H54 (cell line): ENCODE measurements at regions not wholly inside any gene's neighbourhood (a gene's known extent, or its start where the extent isn't known, plus 50 kb on each side); places are given as distances from the start of the nearest gene placed in this dataset.

Experiments
- DNase-seq: peaks from one replicate; pipeline ENCODE4 v3.0.0; 2011; ENCODE audit warnings: low spot score, mixed read lengths; ENCODE audit not compliant: insufficient read length
- FAIRE-seq: peaks from 3 replicates; lab custom pipeline; 2011; peaks lifted over from hg19 to GRCh38; lab: Jason Lieb, UNC
- POLR2A ChIP-seq: IDR thresholded peaks from 2 replicates; pipeline ENCODE4 v1.6.1; 2011; ENCODE audit warnings: low read depth, mild to moderate bottlenecking, low read length

DNA sequence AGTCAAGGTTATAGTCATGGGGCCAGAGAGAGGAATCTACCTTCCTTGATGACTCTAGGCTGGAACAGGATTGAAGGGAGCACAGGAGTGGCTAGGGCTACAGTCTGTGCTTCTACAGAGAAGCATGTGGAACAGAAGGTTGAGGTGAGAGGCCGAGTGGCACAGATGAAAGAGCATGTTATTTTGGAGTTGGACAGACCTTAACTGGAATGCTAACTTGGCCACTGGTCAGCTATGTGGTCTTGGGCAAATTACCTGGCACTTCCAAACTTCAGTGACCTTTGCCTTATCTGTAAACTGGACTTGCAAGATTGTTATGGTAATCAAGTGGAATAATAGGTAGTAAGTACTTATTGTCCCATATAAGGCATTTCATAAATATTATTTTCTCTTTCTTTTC lies 252.7 kb downstream of the KCNRG start:
- no peak for TF ChIP-seq POLR2A
- DNase-seq (no peak), FAIRE-seq (no peak)

DNA sequence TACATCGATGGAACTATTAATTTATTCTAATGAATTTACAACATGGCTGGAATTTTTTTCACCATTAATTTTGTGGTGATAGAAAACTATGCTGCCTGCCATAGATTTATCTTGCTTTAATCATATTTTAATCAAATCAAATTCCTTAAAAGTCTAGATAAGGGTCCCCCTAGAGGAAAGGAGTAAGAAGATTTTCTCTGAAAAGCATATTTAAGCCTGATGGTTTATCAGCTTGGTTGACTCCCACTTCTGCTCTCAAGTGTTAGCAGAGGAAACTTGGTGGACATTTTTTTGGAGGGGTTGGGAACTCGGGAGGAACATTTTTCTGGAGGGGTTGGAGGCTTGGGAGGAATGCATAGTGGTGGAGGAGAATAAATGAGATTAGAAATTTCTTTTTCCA lies 253.3 kb downstream of the KCNRG start:
- DNase-seq = no peak
- no peak for TF ChIP-seq POLR2A
- no peak for FAIRE-seq

DNA sequence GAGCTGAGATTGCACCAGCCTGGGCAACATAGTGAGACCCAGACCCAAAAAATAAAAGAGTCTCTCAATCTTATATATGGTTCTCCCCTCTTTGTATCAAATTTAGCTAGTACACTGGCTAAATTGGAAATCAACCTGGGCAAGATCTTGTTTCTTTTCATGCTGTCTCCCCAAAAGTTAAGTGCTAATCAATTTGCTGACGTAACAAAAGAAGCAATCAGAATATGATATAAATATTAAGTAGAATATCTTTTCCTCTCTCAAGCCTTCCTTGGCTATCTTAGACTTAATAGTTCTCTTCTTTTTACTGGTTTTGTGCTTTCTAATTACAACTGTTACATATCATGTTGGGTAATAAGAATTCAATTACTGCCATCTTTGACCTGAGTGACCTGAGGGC lies 258.9 kb downstream of the KCNRG start:
- DNase-seq = no peak
- TF ChIP-seq POLR2A = no peak
- FAIRE-seq = no peak

DNA sequence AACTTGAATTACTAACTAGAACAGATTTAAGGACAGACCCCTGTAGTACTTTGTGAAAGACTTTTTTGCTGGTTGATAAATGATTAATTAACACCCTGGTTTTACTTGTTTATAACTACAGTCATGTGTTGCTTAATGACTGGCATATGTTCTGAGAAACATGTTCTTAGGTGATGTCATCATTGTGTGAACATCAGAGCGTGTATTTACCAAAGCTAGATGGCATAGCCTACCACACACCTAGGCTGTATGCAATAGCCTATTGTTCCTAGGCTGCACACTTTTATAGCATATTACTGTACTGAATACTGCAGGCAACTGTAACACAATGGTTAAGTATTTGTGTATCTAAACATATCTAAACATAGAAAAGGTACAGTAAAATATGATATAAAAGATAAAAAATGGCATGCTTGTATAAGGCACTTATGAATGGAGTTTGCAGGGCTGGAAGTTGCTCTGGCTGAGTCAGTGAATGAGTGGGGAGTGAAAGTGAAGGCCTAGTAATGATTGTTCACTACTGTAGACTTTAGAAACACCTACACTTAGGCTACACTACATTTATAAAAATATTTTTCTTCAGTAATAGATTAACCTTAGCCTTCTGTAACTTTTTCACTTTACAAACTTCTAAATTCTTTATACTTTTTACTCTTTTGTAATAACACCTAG lies 260.3 kb downstream of the KCNRG start:
- TF ChIP-seq POLR2A = no peak
- FAIRE-seq (no peak), DNase-seq (no peak)

DNA sequence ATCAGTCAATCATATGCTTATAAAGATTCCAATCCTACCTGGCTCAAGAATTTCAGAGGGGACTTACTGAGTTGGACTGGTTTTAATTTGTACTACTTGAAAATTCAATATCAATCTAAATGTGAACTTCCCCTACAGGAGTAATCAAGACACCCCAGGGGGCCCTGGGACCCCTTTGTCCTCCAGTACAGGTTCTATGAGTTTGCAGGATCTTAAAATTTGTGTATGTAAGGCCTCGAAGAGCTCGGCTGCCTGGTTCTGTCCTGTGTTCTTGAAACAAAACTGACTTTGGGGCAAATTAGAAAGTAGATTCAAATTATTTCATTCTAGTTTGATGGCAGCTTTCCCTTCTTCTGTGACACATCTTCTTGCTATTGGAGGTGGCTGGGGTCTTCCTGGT lies 261.3 kb downstream of the KCNRG start:
- DNase-seq (no peak), FAIRE-seq (no peak)
- no peak for TF ChIP-seq POLR2A

DNA sequence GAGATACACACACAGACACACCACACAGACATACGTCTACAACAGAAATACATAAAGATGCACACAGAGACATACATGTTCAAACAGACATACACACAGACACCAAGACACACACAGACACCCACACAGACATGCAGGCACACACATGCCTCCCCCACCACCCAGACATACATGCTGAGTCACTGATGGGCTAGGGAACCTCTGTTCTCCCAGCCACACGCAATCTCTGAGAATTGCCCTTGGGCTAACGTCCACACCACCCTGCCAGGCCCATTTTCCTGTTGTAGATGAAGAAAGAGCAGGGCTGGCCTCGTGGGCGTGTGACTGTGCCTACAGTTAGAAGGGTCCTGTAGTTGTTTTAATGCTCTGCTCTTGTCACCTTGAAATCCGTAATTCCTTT lies 261.9 kb downstream of the KCNRG start:
- TF ChIP-seq POLR2A = no peak
- DNase-seq (no peak), FAIRE-seq (no peak)

DNA sequence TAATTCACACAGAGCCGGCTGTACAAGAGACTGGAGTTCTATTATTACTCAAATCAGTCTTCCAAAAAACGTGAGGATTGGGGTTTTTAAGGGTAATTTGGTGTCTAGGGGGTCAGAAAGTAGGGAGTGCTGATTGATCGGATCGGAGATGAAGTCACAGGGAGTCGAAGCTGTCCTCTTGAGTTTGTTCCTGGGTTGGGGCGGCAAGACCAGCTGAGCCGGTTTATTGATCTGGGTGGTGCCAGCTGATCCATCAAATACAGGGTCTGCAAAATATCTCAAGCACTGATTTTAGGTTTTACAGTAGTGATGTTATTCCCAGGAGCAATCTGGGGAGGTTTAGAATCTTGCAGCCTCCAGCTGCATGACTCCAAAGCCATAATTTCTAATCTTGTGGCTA lies 262.7 kb downstream of the KCNRG start:
- DNase-seq (no peak), FAIRE-seq (no peak)

DNA sequence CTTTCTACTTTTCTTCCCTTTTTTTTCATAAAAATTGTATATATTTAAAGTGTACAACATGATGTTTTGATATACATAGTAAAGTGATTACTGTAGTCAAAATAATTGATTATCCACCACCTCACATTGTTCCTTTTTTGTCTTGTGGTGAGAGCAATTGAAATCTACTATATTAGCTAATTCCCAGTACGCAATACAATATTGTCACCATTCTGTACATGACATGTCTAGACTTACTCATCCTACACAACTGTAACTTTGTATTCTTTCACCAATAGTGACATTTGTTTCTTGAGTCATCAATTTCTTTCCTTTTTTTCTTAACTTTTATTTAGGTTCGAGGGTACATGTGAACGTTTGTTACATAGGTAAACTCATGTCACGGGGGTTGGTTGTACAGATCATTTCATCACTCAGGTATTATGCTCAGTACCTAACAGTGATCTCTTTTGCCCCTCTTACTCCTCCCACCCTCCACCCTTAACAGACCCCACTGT lies 265.2 kb downstream of the KCNRG start:
- TF ChIP-seq POLR2A = no peak
- FAIRE-seq = no peak
- no peak for DNase-seq

More for the DNA sequence above, 262.7 kb downstream of the KCNRG start:
- no peak for TF ChIP-seq POLR2A

DNA sequence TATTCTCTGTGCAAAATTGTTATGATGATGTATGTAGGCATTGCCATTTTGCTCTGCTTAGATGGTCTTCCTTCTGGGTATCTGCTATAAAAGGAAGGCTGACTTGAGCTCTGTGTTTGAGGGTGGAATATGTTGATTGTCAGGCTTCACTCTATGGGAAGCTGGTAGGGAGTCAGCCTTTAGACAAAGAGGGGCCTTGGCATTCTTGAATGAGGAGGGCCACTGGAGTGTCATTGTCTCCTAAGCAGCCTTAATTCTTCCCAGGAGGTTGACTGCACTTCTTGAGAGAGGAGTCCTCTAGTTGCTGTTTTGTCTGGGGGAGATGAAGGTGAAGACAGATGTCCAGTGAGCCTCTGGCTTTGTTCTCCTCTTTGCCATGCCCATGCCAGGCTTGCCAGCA lies 266.8 kb downstream of the KCNRG start:
- DNase-seq (no peak), FAIRE-seq (no peak)
- TF ChIP-seq POLR2A = no peak

DNA sequence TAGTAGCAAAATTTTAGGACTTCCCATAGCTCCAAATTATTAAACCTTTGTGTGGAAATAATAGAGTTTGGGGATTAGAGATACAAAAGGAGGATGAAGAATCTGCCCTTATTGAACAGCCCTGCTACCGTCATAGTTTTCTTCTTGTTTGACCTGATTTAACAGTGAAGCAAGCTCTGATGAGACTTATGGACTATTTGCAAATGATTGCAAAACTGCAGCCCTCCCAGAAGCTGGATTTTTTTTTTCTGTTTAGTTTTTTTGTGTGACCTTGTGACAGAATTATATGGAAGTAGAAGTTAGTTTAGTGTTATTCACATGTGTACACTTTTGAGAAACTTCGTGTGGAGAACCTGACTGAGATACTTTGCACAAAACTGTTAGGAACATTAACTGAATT lies 267.8 kb downstream of the KCNRG start:
- FAIRE-seq (no peak), DNase-seq (no peak)
- TF ChIP-seq POLR2A = no peak

DNA sequence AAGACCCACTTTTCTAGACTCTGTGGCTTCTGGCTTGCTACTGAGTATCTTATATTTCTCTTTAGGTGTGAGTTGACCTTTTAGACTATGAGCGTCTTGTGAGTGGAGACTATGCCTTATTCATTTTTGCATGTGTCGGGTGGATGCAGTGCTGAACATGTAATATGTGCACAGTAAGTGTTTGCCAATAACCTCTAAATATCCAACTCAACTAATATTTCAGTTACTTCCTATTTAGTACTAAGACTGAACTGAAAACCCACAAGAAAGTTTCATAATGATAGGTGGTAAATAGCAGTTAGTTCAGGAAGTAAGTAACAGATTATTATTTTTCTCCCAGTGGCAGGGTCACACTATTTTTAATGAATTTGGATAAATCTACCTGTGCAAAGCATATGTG lies 269.3 kb downstream of the KCNRG start:
- no peak for FAIRE-seq
- no peak for TF ChIP-seq POLR2A
- no peak for DNase-seq

DNA sequence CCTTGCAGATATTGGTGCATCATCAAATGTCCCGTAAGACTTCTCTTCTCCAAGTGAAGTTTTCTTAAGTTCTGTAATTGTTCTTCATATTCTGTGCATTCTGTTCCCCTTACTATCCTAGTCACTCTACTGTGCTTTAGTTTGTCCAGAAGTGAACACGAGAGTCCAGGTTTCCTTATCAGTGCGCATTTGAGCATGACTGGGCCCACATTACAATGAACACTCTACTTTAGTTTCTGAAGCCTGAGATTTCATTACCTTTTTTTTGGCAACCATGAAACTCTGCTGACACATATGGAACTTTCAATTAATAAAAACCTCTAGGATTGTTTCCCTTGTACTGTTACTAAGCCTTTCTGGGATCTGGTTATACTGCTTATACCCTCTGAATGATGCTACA lies 270.0 kb downstream of the KCNRG start:
- TF ChIP-seq POLR2A = no peak
- FAIRE-seq (no peak), DNase-seq (no peak)

DNA sequence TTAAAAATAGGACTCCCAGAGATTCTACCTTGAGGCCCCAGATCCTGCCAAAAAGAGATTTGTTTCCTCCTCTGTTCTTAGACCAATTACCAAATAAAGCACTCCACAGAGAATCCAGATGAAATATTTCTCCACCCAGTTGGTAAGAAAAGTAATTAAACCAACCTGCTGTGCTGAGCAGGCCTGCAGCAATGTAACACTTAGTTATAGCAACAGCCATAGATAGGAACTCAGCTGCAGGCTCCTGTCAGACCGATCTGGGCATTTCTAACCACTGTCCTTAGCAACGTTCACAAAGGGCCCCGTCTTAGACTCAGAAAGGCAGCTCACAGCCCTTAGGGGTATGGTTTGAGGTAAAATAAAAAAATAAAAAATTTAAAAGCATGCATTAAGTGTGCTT lies 271.1 kb downstream of the KCNRG start:
- TF ChIP-seq POLR2A = no peak
- FAIRE-seq = no peak
- no peak for DNase-seq

DNA sequence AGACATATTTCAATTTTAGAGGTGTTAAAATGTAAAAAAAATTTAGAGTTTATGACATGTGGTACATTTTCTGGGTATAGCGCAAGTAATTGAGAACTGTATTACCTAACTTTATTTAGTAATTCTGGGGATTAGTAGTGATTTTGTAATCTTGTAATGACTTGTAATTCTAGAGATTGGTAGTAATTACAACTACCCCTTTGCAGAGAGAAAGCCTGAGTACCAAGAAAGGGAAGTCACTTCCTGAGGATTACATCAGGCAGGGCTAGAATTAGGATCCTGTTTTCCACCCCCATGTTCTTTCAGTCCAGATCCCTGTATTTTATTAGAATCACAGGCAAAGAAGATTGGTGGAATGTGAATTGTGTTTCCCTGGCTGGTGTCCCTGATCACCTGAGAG lies 274.9 kb downstream of the KCNRG start:
- no peak for DNase-seq
- TF ChIP-seq POLR2A = no peak
- no peak for FAIRE-seq

DNA sequence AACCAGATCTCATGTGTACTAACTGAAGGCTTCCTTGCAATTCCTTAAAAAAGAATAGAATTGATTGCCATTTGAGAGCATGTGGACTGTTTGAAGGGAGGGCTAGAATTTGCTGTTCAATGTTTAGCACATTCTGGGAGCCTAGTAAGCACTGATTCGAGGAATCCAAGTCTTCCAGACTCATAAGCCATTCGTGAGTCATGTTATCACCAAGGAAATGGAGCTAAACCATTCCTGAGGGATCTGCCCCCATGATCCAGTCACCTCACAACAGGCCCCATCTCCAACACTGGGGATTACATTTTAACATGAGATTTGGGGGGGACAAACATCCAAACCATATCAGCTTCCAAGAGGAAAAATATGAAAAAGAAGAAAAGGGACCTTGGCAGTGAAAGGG lies 276.4 kb downstream of the KCNRG start:
- no peak for FAIRE-seq
- TF ChIP-seq POLR2A = no peak
- no peak for DNase-seq
